ENCODE measurements at regions not wholly inside any gene's neighbourhood (a gene's known extent, or its start where the extent isn't known, plus 50 kb on each side); places are given as distances from the start of the nearest gene placed in this dataset.

DNA sequence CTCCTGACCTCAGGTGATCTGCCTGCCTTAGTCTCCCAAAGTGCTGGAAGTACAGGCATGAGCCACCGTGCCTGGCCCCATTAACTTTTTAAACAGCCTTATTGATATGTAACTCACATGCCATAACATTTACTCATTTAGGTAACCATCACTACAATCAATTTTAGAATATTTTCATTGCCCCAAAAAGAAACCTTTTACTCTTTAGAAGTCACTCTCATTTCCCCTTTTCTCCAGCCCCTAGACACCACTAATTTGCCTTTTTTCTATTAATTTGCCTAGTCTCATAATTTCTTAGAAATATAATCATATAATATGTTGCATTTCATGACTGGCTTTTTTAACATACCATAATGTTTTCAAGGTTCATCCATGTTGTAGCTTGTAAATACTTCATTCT is 57.2 kb upstream of the TACR1 start:
- TF ChIP-seq, protein P1, sequence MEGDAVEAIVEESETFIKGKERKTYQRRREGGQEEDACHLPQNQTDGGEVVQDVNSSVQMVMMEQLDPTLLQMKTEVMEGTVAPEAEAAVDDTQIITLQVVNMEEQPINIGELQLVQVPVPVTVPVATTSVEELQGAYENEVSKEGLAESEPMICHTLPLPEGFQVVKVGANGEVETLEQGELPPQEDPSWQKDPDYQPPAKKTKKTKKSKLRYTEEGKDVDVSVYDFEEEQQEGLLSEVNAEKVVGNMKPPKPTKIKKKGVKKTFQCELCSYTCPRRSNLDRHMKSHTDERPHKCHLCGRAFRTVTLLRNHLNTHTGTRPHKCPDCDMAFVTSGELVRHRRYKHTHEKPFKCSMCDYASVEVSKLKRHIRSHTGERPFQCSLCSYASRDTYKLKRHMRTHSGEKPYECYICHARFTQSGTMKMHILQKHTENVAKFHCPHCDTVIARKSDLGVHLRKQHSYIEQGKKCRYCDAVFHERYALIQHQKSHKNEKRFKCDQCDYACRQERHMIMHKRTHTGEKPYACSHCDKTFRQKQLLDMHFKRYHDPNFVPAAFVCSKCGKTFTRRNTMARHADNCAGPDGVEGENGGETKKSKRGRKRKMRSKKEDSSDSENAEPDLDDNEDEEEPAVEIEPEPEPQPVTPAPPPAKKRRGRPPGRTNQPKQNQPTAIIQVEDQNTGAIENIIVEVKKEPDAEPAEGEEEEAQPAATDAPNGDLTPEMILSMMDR (conservative IDR thresholded peaks at IDR 0.05 in 1 of 2, IDR thresholded peaks at IDR 0.05 in 1 of 2; ENCODE audit: low read depth in 1 of 2, low read length in 2 of 2) = no peak
- no peak for TF ChIP-seq EZH2 (IDR thresholded peaks at IDR 0.05; ENCODE audit: low read length, missing control alignments)

All from fibroblast of lung (primary cell).